ENCODE measurements at regions not wholly inside any gene's neighbourhood (a gene's known extent, or its start where the extent isn't known, plus 50 kb on each side); places are given as distances from the start of the nearest gene placed in this dataset.

DNA sequence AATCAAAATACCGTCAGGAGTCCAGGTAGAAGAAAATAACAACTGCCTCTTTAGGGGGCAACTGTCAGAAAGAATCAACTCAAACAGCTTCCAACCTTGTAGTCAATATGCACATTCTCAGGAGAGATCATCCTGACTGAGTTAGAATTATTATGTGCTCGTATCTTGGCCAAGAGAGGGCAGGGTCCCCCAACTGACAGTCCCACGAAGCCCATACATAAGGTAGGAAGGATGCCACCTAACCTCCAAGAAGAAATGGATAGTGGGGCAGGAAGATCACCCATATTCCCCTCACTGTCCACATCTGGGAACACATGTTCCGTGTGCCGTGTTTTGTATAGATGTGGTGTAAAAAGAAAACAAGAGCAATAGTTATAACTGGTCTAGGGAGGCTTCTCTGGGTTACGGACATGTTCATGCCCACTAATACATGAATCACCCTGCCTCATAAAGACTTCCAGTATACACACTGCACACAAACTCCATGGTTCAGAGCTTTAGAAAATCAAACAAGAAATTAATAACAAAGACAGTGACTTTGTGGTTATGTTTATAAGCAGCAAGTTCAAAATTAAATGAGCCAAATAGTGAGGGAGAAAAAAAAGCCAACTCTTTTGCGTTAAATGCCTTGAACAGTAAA, 295.6 kb downstream of the FGFR2 start:
- no peak for DNase-seq (ENCODE audit: low spot score)

DNA sequence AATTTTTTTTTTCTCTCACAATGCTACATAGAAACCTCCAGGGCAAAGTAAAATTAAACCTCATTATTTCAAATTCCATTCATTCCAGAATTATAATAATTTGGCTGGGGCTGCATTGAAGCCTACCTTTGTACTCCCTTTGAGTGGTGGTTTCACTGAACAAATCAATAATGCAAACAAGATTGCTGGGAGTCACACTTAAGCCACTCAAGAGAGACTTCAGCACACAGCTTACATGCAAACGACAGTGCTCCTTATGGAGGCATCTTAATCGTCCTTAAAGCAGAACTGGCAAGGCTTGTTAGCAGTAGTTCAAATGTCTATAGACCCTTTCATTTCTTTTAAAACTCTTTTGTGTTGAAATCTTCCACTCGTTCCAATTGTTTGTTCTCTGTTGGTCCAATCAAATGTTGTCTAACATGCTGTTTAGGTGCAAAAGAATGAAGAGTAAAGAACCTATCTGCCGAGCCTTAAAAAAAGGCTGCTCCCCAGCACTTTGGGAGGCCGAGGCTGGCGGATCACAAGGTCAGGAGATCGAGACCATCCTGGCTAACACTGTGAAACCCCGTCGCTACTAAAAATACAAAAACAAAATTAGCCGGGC, 294.9 kb downstream of the FGFR2 start:
- intact Hi-C loops (cut with DNase I) = no loop called here

More for the DNA sequence above, 295.6 kb downstream of the FGFR2 start:
- intact Hi-C loops (cut with DNase I) = no loop called here

DNA sequence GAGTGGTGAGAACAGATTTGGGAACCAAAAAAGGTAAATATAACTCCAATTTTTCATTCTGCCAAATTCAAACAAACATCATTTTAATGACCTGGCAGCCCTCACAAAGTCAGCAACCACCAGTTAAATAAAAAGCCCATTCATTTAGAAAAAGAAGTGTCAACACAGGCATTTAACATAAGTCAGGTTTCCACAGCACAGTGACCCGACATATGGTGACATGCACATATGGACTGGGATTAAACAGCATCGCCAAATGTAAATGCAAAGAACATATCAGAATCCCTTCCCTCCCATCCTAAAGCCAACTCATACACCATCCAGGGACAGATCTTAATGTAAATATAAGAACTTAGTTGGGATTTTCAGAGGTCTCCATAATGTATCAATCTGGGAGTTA, 293.2 kb downstream of the FGFR2 start:
- intact Hi-C loops (cut with DNase I) = no loop called here
- no peak for DNase-seq (ENCODE audit: low spot score)

More for the DNA sequence above, 294.9 kb downstream of the FGFR2 start:
- DNase-seq (ENCODE audit: low spot score) = no peak

DNA sequence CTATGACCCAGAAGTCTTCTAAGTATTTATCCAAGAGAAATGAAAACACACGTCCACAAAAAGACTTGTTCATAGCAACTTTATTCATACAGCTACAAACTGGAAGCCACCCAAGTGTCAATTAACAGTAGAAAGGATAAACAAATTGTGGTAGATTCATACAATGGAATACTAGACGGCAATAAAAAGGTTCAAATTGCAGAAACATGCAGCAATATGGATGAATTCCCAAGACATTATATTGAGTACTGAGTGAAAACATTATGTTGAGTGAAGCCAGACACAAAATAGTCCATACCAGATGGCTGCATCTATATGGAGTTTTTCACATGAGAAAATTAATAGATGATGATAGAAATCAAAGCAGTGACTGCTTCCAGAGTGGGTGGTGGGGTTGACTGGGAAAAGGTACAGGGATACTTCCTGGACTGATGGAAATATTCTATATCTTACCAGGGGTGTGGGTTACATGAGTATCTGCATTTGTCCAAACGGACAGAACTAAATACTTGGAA, 292.0 kb downstream of the FGFR2 start:
- no peak for DNase-seq (ENCODE audit: low spot score)
- intact Hi-C loops (cut with DNase I) = no loop called here

DNA sequence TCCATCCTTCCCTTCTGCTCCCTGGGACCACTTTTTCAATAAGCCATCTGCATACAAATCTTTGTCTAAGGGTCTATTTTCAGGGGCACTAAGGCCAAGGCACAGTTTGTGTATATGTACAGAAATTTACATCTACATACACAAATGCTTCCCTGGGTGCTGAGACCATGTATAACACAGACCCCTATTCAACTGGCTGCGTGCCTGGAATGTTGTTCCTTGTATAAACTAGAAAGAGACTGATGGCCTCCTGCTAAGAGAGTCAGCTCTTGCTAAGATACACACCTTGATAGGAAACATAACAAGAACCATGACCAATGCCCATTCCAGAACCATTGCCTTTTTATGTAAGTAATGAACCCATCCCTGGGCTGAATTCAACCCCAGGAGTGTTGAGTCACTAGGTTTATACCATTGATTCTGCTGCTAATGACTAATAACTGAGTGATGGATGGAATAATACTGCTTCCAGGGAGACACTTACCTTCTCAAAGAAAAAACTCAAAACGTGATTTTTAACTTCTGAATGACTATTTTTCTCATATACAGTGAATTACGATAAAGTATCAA, 290.7 kb downstream of the FGFR2 start:
- intact Hi-C loops (cut with DNase I) = no loop called here
- DNase-seq (ENCODE audit: low spot score) = no peak

DNA sequence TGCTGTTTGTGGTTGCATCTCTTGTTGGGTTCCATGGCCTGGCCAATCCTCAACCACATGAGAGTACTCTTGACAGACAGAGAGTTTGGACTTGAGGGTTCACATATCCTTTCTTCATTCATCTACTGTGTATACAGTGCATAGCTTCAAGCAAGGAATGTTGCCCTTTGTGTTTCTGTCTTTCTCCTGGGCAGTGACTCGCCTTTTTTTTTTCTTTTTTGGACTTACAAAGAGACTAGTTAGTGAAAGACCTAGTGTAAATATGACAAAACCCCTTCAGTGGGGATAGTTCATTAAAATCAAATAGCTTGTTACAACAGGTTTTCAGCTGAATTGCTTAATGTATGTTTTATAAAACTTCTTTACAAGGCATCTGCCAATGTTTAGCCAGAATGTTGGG, 290.2 kb downstream of the FGFR2 start:
- intact Hi-C loops (cut with DNase I) = no loop called here
- DNase-seq (ENCODE audit: low spot score) = no peak

DNA sequence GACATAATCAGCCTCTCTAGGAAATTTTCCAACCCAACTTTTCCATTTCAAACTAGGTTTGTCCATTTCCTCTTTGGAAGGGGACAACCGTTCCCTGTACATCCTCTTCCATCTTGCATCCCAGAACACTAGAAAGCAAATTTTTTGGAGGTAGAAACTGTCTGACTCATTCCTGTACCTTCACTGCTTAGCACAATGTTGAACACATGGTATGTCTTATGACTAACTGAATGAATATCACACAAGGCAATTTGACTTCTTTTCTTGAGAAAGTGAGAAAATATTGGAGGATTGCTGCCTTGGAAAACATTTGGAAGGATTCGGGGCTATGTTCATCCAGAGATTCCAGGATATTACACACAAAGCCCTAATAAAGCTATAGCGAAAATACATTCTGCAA, 289.1 kb downstream of the FGFR2 start:
- intact Hi-C loops (cut with DNase I) = no loop called here
- DNase-seq (ENCODE audit: low spot score) = no peak

DNA sequence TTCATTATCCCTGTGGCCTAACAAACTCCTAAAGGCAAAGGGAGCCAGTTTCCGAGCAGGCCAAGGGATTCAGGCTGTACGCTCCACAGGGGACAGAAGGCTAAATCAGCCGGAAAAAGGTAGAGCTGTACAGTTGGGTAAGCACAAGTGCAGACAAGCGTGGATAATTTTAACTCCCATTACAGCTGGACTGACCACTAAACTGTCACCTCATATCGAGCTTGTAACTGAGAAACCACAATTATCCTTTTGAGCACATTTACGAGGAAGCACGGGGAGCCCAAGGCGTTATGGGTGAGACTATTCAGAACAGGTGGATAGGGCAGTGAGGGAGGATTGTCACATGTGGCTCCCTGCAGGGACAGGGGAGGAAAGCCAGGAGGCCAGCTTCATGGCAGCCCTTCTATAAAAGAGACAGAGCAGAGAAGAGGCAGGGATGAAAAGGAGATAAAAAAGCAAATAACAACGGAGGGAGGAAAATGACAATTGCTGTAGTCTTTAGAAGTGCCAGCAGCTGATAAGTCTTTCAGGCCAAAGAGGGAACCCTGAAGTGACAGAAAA, 288.0 kb downstream of the FGFR2 start:
- DNase-seq (ENCODE audit: low spot score) = no peak
- intact Hi-C loops (cut with DNase I) = no loop called here

DNA sequence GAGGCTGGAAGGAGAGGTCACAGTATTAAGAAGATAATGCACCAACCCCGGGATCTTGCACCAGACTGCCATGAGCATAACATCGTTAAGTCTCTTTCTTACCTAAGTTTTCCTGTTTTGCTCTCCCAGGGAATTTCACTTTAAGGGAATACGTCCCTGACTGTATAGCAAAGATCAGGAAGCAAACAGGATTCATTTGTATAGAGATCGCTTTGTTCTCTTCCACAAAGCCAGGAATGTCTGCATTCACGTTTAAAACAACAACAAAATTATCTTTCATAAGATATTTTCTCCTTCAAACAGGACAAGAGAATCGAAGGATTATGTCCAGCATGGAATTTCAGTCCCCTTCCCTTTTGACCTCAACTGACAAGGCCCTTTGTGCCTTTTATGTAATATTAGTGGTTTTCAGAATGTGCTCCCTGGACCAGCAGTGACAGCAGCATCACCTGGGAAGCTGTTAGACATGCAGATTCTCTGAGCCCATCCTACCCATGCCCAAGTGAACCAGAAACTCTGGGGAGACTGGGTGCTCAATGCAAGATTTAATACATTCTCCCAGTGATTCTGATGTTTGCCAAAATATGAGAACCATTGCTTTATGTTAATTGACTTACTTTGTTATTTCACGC, 286.3 kb downstream of the FGFR2 start:
- no peak for DNase-seq (ENCODE audit: low spot score)
- intact Hi-C loops (cut with DNase I) = no loop called here

DNA sequence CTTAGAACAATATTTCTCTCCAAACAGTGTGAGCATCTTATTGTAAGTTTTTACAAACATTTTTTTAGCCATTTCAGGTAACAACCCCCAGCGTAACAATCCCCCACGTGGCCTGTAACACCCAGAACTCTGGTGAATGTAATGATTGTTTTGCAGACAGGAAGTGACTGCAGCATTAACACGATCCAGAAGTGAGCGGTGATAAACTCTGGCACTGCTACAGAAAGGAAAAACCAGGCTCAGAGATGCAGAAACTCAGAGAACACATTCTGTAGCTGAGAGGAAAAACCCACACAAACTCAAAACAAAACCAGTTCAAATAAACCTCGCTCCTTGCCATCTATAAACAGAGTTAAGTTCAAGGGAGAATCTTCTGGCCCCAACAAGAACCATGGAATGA, 285.7 kb downstream of the FGFR2 start:
- intact Hi-C loops (cut with DNase I) = no loop called here
- DNase-seq (ENCODE audit: low spot score) = no peak

DNA sequence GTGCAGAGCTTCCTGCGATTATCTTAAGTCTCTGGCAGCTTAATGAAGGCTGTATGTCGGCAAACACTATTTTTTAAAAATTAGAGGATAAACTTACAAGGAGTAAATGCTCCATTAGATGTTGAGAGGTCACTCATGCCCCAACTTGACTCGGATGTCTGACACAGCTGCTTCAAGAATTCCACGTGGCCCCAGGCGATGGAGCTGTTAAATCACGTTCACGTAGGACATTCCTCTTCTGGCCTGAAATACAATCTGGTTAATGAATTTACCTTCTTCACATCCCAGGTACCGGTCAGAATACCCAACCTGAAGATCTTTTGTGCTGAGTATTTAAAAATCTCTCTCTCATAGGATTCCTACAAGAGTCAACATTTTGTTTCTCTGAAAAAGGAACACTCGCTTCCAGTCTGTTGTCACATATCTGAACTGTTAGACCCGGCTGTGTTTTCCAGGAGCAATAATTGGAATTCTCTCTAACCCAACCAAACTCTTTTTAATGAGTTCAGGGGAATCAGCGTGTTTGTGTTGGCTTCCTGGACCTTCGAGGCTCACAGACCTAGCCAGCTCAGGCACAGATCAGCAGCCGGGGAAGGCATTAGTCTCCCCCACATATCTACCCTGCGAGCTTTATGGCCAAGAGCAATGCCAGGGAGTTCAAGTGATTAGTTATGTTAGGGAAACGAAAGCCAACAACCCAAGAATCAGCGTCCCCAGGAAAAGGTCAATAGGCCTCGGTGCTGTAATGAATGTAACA, 284.9 kb downstream of the FGFR2 start:
- DNase-seq (ENCODE audit: low spot score) = no peak
- intact Hi-C loops (cut with DNase I) = no loop called here

DNA sequence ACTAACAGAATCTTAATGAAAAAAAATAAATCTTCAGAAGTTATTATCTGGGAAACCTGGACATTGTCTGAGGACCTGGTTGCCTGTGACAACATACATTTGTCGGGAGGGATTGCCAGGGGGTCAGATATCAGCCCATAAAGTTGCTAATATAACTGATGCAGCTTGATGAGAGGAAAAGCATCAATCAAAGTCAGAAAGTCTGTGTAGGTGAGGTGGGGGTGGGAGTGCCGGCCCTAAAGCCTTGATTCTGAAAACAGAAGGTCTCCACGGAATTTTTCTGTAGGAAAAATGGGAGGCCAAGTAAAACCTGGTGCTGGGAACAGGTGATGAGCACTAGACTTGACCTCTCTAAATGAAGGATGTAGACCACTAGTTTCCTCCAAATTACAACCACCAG, 281.8 kb downstream of the FGFR2 start:
- intact Hi-C loops (cut with DNase I) = no loop called here
- DNase-seq (ENCODE audit: low spot score) = no peak

DNA sequence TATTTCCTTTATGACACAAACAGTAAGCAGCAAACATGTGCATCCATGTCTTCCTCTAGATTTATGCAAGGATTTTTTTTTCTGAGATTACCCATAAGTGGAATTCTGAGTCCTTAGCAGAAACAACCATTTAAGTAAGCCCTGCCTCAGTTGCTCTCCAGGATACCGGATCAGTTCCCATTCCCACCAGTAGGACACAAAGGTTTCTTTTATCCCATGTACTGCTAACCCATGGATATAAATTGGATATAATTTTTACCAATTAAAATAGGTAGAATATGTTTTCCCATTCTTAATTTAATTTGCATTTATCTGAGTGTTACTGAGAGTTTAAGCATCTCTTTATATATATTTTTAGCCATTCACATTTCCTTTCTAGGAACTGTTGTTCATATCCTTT, 280.9 kb downstream of the FGFR2 start:
- intact Hi-C loops (cut with DNase I) = no loop called here
- no peak for DNase-seq (ENCODE audit: low spot score)

DNA sequence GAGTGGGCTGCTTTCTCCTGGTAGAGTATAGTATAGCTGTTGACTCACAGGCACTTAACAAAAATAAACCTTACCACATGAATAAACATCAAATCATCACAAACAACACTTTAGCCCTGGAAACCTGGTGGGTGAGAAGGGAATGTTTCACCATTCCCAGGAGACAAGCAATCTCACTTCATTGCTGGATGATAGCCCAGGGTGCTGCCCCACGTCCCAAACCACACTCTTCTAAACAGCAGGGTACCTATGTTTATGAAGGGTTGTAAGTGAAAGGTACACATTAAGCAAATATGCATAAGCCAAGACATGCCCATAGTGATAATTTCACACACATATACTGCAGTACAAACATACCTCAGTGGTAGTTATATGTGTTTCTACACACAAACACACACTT, 276.2 kb downstream of the FGFR2 start:
- intact Hi-C loops (cut with DNase I) = no loop called here
- no peak for DNase-seq (ENCODE audit: low spot score)

DNA sequence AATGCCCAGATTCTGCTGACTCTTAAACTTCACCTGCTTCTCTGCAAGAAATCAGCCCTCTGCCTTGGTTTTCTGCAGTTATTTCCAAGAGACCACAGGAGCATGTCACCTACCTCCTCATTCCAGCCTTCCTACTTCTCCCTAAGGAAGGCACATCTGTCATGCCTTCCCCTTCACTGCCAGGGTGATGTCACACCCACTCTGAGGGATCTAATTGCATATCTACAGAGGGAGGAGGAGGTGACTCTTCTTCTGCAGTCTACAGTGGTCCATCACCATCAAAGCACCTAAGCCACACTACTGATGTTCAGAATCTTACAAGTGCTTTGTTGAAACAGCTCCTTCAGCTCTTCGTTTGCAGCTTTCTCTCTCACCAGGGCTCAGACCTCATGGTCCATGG, 275.5 kb downstream of the FGFR2 start:
- intact Hi-C loops (cut with DNase I) = no loop called here
- DNase-seq (ENCODE audit: low spot score) = no peak

DNA sequence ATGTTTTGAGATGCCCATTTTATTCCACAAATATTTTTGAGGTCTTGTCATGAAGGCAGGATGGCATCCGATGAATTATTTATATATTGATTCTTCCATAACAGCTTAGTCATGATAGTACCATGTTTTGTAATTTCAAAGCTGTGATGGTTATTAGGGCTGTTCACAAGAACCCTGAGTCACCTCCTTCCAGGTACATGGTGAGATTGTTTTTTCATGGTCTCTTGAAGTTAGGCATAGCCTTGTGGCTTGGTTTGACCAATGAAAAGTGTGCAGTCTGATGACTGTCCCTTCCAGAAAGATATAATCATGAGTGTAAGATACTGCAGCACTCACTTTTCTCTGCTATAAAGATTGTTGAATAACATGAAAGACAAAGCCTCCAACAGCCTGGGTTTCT, 274.8 kb downstream of the FGFR2 start:
- DNase-seq (ENCODE audit: low spot score) = no peak
- intact Hi-C loops (cut with DNase I) = no loop called here

DNA sequence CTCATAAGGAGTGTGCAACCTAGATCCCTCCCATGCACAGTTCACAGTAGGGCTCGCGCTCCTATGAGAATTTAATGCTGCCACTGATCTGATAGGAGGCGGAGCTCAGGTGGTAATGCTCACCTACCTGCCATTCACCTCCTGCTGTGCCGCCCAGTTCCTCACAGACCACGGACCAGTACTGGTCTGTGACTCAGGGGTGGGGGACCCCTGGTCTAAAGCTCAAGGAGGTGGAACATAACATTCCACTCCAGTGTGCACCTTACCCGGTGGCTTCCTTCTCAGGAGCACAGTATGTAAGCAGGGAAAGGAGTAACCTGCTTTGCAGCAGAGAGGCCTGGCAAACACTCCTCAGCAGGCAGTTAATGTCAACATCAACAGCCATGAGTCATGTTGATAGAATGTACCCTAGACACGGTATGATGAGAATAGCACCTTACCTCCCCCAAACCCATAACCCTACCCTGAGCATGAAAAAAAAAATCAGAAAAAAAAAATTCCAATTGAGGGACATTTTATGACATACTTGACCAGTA, 273.5 kb downstream of the FGFR2 start:
- intact Hi-C loops (cut with DNase I) = no loop called here
- DNase-seq (ENCODE audit: low spot score) = no peak

DNA sequence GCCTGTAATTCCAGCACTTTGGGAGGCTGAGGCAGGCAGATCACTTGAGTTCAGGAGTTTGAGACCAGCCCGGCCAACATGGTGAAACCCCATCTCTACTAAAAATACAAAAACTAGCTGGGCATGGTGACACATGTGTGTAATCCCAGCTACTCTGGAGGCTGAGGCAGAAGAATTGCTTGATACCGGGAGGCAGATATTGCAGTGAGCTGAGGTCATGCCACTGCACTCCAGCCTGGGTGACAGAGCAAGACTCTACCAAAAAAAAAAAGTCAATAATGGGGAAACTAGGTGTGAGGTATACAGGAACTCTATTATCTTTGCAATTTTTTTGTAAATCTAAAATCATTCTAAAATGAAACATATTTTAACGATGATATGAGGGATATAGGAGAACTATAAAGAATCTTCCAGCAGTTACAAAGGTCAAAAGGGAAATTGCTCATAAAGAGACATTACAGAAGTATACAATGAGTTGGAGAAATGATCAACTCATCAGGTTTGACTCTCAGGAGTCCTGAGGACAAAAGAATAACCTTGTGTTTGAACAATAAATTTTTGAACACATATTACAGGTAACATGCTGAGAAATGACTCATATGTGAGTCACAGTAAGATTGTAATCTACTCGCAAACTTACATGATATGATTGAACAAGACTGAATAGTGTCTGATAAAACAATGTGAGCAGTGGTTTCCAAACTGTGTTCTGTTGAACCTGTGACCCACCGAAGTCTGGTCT, 272.6 kb downstream of the FGFR2 start:
- intact Hi-C loops (cut with DNase I) = no loop called here
- no peak for DNase-seq (ENCODE audit: low spot score)

DNA sequence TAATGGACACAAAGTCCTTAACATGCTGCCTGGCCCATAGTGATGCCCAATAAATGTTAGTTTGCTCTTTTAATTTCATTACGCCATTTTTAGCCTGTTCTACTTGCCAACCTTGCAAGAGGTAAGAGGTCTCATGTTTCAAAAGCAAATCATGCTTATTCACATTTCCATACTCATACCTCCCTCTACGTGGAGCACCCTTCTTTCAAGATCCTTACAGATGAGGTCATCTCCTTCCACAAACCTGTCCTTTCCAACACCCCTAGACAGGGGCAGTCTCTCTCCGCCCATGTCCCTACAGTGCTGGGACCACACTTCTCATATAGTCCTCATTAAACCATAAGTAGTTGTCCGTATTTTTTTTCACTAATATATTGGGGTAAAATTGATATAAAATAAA, 271.3 kb downstream of the FGFR2 start:
- no peak for DNase-seq (ENCODE audit: low spot score)
- intact Hi-C loops (cut with DNase I) = no loop called here

All from posterior vena cava (tissue), 2 donors.